Tibial artery (tissue), 4 donors: ENCODE measurements at regions not wholly inside any gene's neighbourhood (a gene's known extent, or its start where the extent isn't known, plus 50 kb on each side); places are given as distances from the start of the nearest gene placed in this dataset.
"Not testable (repeated sequence)": the region's sequence is repeated elsewhere in the genome, so short reads cannot be mapped to it uniquely, and the experiment has no call there.

Experiments used
- DNase-seq, 2 donors: peaks; one replicate each; pipeline ENCODE4 v3.0.0-alpha.2; 2019
- H3K27ac ChIP-seq, 2 donors: fragments of 200-600 bp; sonication (generic) in 1 of 2; 1 replicate in 1 of 2; 2 replicates in 1 of 2; pipeline ENCODE4 v1.5.1; 2018 to 2019; ENCODE audit warnings: mild to moderate bottlenecking in 1 of 2
- H3K27me3 ChIP-seq, 2 donors: fragments of 200-600 bp; sonication (generic) in 1 of 2; one replicate each; pipeline versions ENCODE4 v1.5.1 to v1.6.0; 2016 to 2019
- H3K36me3 ChIP-seq, 3 donors: fragments of 200-600 bp; sonication (generic) in 2 of 3; one replicate each; pipeline ENCODE4 v1.5.1; 2016 to 2019; ENCODE audit warnings: mild to moderate bottlenecking in 2 of 3
- H3K4me1 ChIP-seq, 4 donors: fragments of 200-600 bp; sonication (generic) in 2 of 4; 1 replicate in 3 of 4; 2 replicates in 1 of 4; pipeline ENCODE4 v1.5.1; 2016 to 2019
- H3K4me3 ChIP-seq, 2 donors: fragments of 200-600 bp; sonication (generic) in 1 of 2; 1 replicate in 1 of 2; 2 replicates in 1 of 2; pipeline ENCODE4 v1.5.1; 2018 to 2019; ENCODE audit warnings: mild to moderate bottlenecking in 2 of 2
- H3K9me3 ChIP-seq, 3 donors: fragments of 200-600 bp; sonication (generic) in 1 of 3; one replicate each; pipeline ENCODE4 v1.5.1; 2016 to 2019
- CTCF ChIP-seq, 2 experiments: fragments of 200-600 bp in 1 of 2; fragments of 450-650 bp in 1 of 2; IDR thresholded peaks; one replicate each; pipeline ENCODE4 v1.5.1; 2017 to 2019; ENCODE audit warnings: antibody characterized with exemption in 2 of 2, mild to moderate bottlenecking in 1 of 2, moderate library complexity in 1 of 2
- intact Hi-C: fragments of 100-400 bp; cut with DNase I; formaldehyde crosslinking; loops from one replicate; pipeline ENCODE4 v1.15.0; 2023; ENCODE audit warnings: low total_unique reads

GRCh38 chr7:4523219-4523618 is 158.9 kb upstream of the FOXK1 start:
- H3K4me1 ChIP-seq = no peaks in the 10 kb centered on the region
- no peak for TF ChIP-seq CTCF (IDR thresholded peaks at IDR 0.05)
- DNase-seq = no peak
- no peaks in the 10 kb centered on the region for H3K9me3 ChIP-seq
- H3K27ac ChIP-seq = no peak overlapping the region
- H3K27me3 ChIP-seq = peaks cover 0 to 5% of the 10 kb centered on the region in 2 donors
- H3K36me3 ChIP-seq = no peaks in the 10 kb centered on the region
- intact Hi-C loops = no loop called here
- no peak overlapping the region for H3K4me3 ChIP-seq

DNA sequence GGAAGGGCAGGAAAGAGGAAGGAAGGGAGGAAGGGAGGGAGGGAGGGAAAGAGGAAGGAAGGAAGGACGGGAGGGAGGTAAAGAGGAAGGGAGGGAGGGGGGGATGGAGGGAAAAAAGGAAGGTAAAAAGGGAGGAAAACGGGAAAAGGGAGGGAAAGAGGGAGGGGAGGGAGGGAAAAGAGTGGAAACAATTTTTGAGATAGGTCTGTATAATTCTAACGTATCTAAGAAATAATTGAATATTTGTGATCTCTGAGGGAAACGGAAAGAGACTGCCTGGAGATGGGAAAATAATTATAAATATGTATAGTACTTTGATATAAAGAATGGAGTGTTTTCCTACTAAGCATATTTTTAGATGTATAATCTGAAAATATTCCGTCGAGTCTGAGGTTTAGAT is 158.2 kb upstream of the FOXK1 start:
- H3K4me3 ChIP-seq = no peak overlapping the region
- H3K27me3 ChIP-seq = peaks cover 0 to 5% of the 10 kb centered on the region in 2 donors
- no peak for DNase-seq
- H3K36me3 ChIP-seq = no peaks in the 10 kb centered on the region
- no peaks in the 10 kb centered on the region for H3K9me3 ChIP-seq
- intact Hi-C loops = no loop called here
- no peaks in the 10 kb centered on the region for H3K4me1 ChIP-seq
- no peak for TF ChIP-seq CTCF (IDR thresholded peaks at IDR 0.05)
- H3K27ac ChIP-seq = no peak overlapping the region

DNA sequence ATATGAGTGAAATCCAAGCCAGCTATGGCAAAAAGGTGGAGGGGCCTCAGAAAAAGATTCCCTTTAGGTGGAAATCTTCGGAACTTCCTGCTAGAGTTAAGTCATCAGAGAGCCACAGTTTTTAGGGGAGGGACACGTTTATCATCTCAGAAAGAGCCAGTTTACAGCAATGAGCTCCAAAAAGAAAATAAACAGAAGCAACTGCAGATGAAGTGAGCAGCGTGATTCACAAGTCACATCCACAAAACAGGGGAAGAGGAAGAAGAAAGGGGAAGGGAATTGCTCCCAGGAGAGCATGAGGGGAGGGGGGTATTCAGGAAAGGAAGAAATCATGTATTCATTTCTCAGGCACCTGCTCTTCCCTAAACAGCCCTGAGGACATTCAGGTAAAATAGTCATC is 156.2 kb upstream of the FOXK1 start:
- H3K27ac ChIP-seq = no peak overlapping the region
- intact Hi-C loops = no loop called here
- DNase-seq = no peak
- no peak for TF ChIP-seq CTCF (IDR thresholded peaks at IDR 0.05)
- no peaks in the 10 kb centered on the region for H3K36me3 ChIP-seq
- no peaks in the 10 kb centered on the region for H3K4me1 ChIP-seq
- H3K4me3 ChIP-seq = no peak overlapping the region
- H3K9me3 ChIP-seq = no peaks in the 10 kb centered on the region
- peaks cover 0 to 5% of the 10 kb centered on the region in 2 donors for H3K27me3 ChIP-seq

DNA sequence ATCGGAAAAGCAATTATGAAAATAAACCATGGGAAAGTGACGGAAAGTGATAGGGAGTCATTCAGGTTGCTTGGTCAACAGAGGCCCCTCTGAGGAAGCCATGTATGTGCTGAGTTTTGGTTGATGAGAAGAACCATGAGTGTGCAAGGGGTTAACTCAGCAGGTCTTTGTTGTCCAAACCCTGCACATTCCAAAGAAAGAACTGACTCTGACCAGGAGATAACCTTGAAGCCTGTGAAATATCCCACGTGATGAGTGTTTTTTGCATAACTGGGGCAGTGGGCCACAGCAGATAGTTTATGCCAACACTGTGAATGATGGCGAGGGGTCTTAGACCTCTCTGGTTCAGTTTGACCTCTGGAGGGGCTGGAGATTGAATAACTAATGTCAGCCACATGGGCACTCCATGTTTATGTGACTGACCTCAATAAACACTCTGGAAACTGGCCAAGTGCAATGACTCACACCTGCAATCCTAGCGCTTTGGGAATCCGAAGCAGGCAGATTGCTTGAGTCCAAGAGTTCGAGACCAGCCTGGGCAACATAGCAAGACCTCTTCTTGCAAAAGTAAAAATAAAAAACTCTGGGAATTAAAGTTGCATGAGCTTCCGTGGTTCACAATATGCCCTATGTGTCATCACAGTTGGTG is 154.0 kb upstream of the FOXK1 start:
- H3K4me3 ChIP-seq = no peak overlapping the region
- no peak for TF ChIP-seq CTCF (IDR thresholded peaks at IDR 0.05)
- no peaks in the 10 kb centered on the region for H3K36me3 ChIP-seq
- intact Hi-C loops = no loop called here
- H3K27ac ChIP-seq = no peak overlapping the region
- DNase-seq = no peak
- no peaks in the 10 kb centered on the region for H3K9me3 ChIP-seq
- H3K27me3 ChIP-seq = peaks cover 0 to 5% of the 10 kb centered on the region in 2 donors
- no peaks in the 10 kb centered on the region for H3K4me1 ChIP-seq

DNA sequence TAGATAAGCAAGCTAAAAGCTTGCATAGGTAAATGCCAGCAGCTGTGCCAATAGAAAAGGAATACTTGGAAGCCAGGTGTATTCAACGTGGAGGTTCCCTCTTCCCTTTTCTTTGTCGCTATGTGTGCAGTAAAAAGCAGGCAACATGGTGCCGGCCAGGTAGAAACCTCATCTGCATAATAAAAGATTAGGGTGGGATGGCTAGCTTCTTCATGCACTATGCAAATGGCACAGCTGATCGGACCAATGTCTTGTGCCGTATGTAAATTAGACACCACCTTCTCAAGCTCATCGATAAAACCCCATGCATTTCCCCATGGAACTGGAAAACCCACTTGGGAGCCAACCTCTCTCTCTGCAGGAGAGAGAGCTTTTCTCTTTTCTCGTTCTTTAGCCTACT is 150.9 kb upstream of the FOXK1 start:
- no peak for TF ChIP-seq CTCF (IDR thresholded peaks at IDR 0.05)
- intact Hi-C loops = no loop called here
- H3K27ac ChIP-seq = no peak overlapping the region
- no peaks in the 10 kb centered on the region for H3K36me3 ChIP-seq
- H3K4me3 ChIP-seq = no peak overlapping the region
- no peak for DNase-seq
- no peaks in the 10 kb centered on the region for H3K9me3 ChIP-seq
- no peaks in the 10 kb centered on the region for H3K4me1 ChIP-seq
- H3K27me3 ChIP-seq = peaks cover 0 to 4% of the 10 kb centered on the region in 2 donors

DNA sequence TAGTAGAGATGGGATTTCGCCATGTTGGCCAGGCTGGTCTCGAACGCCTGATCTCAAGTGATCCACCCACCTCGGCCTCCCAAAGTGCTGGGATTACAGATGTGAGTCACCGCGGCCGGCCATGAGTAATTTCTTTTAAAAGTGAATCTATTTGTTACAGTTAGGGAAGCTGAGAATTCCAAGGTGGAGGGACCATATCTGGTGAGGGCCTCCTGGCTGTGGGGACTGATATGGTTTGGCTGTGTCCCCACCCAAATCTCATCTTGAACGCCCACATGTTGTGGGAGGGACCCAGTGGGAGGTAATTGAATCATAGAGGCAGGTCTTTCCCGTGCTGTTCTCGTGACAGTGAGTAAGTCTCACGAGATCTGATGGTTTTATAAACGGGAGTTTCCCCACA is 148.8 kb upstream of the FOXK1 start:
- H3K36me3 ChIP-seq, H3K27me3 ChIP-seq, H3K4me3 ChIP-seq, H3K9me3 ChIP-seq, DNase-seq, H3K4me1 ChIP-seq, intact Hi-C loops, H3K27ac ChIP-seq: not testable (repeated sequence)
